GM12878 (cell line): ENCODE measurements at regions not wholly inside any gene's neighbourhood (a gene's known extent, or its start where the extent isn't known, plus 50 kb on each side); places are given as distances from the start of the nearest gene placed in this dataset.

Experiments used
- ATAC-seq: fragments of 200-7000 bp; cut with Tn5 transposase; 3 replicates; pipeline ENCODE4 v1.9.1; 2020; ENCODE audit warnings: mild to moderate bottlenecking, moderate library complexity
- BruUV-seq: library from RNA; stranded (reverse); fragments of 400-500 nt; replicated peaks from 2 replicates; lab custom pipeline; 2021; lab: Mats Ljungman, UMichigan
- CTCF ChIA-PET: fragments of 300-600 bp; sonication (Branson Sonifier 250); formaldehyde crosslinking; extraction: SDS; loops from one replicate; lab custom pipeline; 2021; ENCODE audit warnings: inconsistent platforms; lab: Yijun Ruan, JAX
- POLR2A ChIA-PET: fragments of 350-600 bp; formaldehyde crosslinking; extraction: SDS; loops from one replicate; lab custom pipeline; 2021; ENCODE audit warnings: inconsistent platforms; lab: Charles Lee
- RAD21 ChIA-PET: fragments of 300-600 bp; sonication (Branson Sonifier 250); formaldehyde crosslinking; loops from one replicate; lab custom pipeline; 2023; ENCODE audit warnings: antibody characterized with exemption; ENCODE audit not compliant: unreplicated experiment; lab: Charles Lee
- SMC1A ChIA-PET: fragments of 300-600 bp; sonication (Branson Sonifier 250); formaldehyde crosslinking; loops from one replicate; lab custom pipeline; 2023; ENCODE audit not compliant: unreplicated experiment, uncharacterized antibody; lab: Charles Lee
- DNase-seq: peaks from one replicate; pipeline ENCODE4 v3.0.0-alpha.2; 2011; ENCODE audit warnings: low read depth, low spot score
- FAIRE-seq: peaks from 3 replicates; lab custom pipeline; 2011; peaks lifted over from hg19 to GRCh38; lab: Jason Lieb, UNC
- H2AFZ ChIP-seq: 2 replicates; pipeline ENCODE4 v1.6.0; 2011; ENCODE audit warnings: low read depth, low read length, control low read depth; ENCODE audit not compliant: control insufficient read depth
- H3K27ac ChIP-seq: 2 replicates; pipeline ENCODE4 v1.5.1; 2011; ENCODE audit warnings: control low read depth; ENCODE audit not compliant: control insufficient read depth, insufficient read depth
- H3K27me3 ChIP-seq, 2 experiments: replicated peaks in 1 of 2; 2 replicates each; pipeline versions ENCODE4 v1.6.0 to v1.6.1; 2011; ENCODE audit warnings: low read length in 1 of 2; ENCODE audit not compliant: control insufficient read depth in 2 of 2, insufficient read depth in 2 of 2
- H3K36me3 ChIP-seq, 2 experiments: 2 replicates each; pipeline ENCODE4 v1.5.1; 2011; ENCODE audit warnings: low read length in 1 of 2; ENCODE audit not compliant: control insufficient read depth in 2 of 2, insufficient read depth in 2 of 2
- H3K4me1 ChIP-seq: 2 replicates; pipeline ENCODE4 v1.6.1; 2011; ENCODE audit warnings: mild to moderate bottlenecking, low read length, moderate library complexity, mixed read lengths; ENCODE audit not compliant: control insufficient read depth, insufficient read depth
- H3K4me2 ChIP-seq: 2 replicates; pipeline ENCODE4 v1.6.0; 2011; ENCODE audit warnings: control low read depth; ENCODE audit not compliant: control insufficient read depth, insufficient read depth
- H3K4me3 ChIP-seq: fragments of 200-600 bp; sonication (generic); 2 replicates; pipeline ENCODE4 v1.5.1; 2016
- H3K79me2 ChIP-seq: 2 replicates; pipeline ENCODE4 v1.6.0; 2011; ENCODE audit warnings: low read length; ENCODE audit not compliant: control insufficient read depth, insufficient read depth
- H3K9ac ChIP-seq: 2 replicates; pipeline ENCODE4 v1.8.0; 2011; ENCODE audit warnings: low read length, control low read depth, mixed read lengths; ENCODE audit not compliant: control insufficient read depth, insufficient read depth
- H3K9me3 ChIP-seq: replicated peaks from 3 replicates; pipeline ENCODE4 v1.5.1; 2011; ENCODE audit warnings: mild to moderate bottlenecking, low read length; ENCODE audit not compliant: control insufficient read depth, insufficient read depth
- H4K20me1 ChIP-seq: 2 replicates; pipeline ENCODE4 v1.6.0; 2011; ENCODE audit not compliant: control insufficient read depth, insufficient read depth
- FOXK2 ChIP-seq: fragments of 450-650 bp; IDR thresholded peaks from 2 replicates; pipeline ENCODE4 v1.6.1; 2017; ENCODE audit warnings: mild to moderate bottlenecking, moderate library complexity
- KLF5 ChIP-seq: fragments of 450-650 bp; IDR thresholded peaks from 2 replicates; pipeline ENCODE4 v1.6.1; 2014; ENCODE audit warnings: mild to moderate bottlenecking; ENCODE audit not compliant: partially characterized antibody
- NBN ChIP-seq: fragments of 450-650 bp; IDR thresholded peaks from 2 replicates; pipeline ENCODE4 v1.6.1; 2016
- NFXL1 ChIP-seq: fragments of 450-650 bp; IDR thresholded peaks from 2 replicates; pipeline ENCODE4 v1.6.1; 2017; ENCODE audit warnings: antibody characterized with exemption, mild to moderate bottlenecking, borderline replicate concordance
- POLR2A ChIP-seq: IDR thresholded peaks from 2 replicates; pipeline ENCODE4 v1.6.1; 2011; ENCODE audit warnings: low read depth, mild to moderate bottlenecking, low read length
- RELA ChIP-seq: fragments of 450-650 bp; IDR thresholded peaks from 2 replicates; pipeline ENCODE4 v1.8.0; 2014; ENCODE audit warnings: borderline replicate concordance; ENCODE audit not compliant: partially characterized antibody
- RUNX3 ChIP-seq: IDR thresholded peaks from 2 replicates; pipeline ENCODE4 v1.6.1; 2012; ENCODE audit warnings: low read length, inconsistent platforms
- SIN3A ChIP-seq: IDR thresholded peaks from 2 replicates; pipeline ENCODE4 v1.6.1; 2012; ENCODE audit warnings: low read depth, low read length, improper control_type of control experiment
- STAT1 ChIP-seq: fragments of 450-650 bp; conservative IDR thresholded peaks from 2 replicates; pipeline ENCODE4 v1.6.1; 2014; ENCODE audit warnings: antibody characterized with exemption, mild to moderate bottlenecking
- TCF12 ChIP-seq: IDR thresholded peaks from 2 replicates; pipeline ENCODE4 v1.6.1; 2011; ENCODE audit warnings: low read depth, mild to moderate bottlenecking, low read length
- TCF7 ChIP-seq: IDR thresholded peaks from 2 replicates; pipeline ENCODE4 v1.6.1; 2014; ENCODE audit warnings: antibody characterized with exemption, borderline replicate concordance
- WGBS: methylation state at CpG from one replicate; pipeline ENCODE4 v1.1.6; 2016; ENCODE audit warnings: low lambda C conversion rate; ENCODE audit not compliant: insufficient replicate concordance, insufficient coverage; ENCODE audit errors: missing lambda C conversion rate; 5-methylcytosine and 5-hydroxymethylcytosine counted together
- in situ Hi-C: fragments of 300-500 bp; cut with MboI; formaldehyde crosslinking; loops from 9 replicates; pipeline ENCODE4 v1.14.3; 2018; ENCODE audit warnings: mixed read lengths
- intact Hi-C: fragments of 100-400 bp; cut with micrococcal nuclease; formaldehyde crosslinking; loops from one replicate; pipeline ENCODE4 v1.14.2; 2022; ENCODE audit not compliant: unreplicated experiment
- TF ChIP-seq, protein P1 (sequence below): IDR thresholded peaks from 2 replicates; pipeline ENCODE4 v1.6.1; 2012; ENCODE audit warnings: mild to moderate bottlenecking, low read depth, low read length

DNA sequence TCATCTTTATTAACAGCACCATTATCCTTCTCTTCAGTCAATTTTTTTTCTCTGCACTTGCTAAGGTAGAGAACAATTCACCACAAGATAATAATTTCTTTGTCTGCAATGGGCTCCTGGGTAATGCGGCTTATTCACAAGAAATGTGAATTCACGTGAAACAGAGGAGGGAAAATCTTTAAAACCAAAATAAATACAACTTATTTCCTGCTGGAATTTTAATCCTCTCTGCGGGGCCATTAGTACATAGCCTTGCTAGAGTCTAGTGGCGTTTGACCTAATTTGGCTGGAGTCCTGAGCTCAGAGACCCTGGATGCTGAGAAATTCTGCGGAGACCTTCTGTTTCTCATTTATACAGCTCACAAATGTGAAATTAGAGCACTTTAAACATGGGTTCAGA lies 319.3 kb upstream of the MMADHC start:
- CTCF ChIA-PET = interaction anchor here (0.6 kb wide), 1 partner anchor 572 kb away, joined by 3 read pairs; no protein-coding TSS in a partner anchor
- no peaks in the 10 kb centered on the region for H3K36me3 ChIP-seq
- SMC1A ChIA-PET = interaction anchor here (1.4 to 1.5 kb wide), 2 partner anchors 9 to 11 kb away, joined by 3 to 4 read pairs; no protein-coding TSS in a partner anchor
- no peak overlapping the region for H3K27ac ChIP-seq
- FAIRE-seq (no peak), DNase-seq (no peak), ATAC-seq (no peak)
- no peak overlapping the region for H3K9ac ChIP-seq
- H3K79me2 ChIP-seq = no peaks in the 10 kb centered on the region
- H3K9me3 ChIP-seq = no peaks in the 10 kb centered on the region
- POLR2A ChIA-PET = no interaction called here
- BruUV-seq = no TSS peak
- no peak overlapping the region for H3K4me2 ChIP-seq
- H4K20me1 ChIP-seq = no peaks in the 10 kb centered on the region
- no peak for TF ChIP-seq TCF7
- no peak for TF ChIP-seq NBN
- TF ChIP-seq STAT1 = no peak
- TF ChIP-seq RUNX3 = no peak
- TF ChIP-seq TCF12 = no peak
- no peak for TF ChIP-seq NFXL1
- TF ChIP-seq SIN3A = no peak
- no peak for TF ChIP-seq RELA
- no peak for TF ChIP-seq KLF5
- no peak for TF ChIP-seq POLR2A
- no peak for TF ChIP-seq FOXK2
- TF ChIP-seq, protein P1, sequence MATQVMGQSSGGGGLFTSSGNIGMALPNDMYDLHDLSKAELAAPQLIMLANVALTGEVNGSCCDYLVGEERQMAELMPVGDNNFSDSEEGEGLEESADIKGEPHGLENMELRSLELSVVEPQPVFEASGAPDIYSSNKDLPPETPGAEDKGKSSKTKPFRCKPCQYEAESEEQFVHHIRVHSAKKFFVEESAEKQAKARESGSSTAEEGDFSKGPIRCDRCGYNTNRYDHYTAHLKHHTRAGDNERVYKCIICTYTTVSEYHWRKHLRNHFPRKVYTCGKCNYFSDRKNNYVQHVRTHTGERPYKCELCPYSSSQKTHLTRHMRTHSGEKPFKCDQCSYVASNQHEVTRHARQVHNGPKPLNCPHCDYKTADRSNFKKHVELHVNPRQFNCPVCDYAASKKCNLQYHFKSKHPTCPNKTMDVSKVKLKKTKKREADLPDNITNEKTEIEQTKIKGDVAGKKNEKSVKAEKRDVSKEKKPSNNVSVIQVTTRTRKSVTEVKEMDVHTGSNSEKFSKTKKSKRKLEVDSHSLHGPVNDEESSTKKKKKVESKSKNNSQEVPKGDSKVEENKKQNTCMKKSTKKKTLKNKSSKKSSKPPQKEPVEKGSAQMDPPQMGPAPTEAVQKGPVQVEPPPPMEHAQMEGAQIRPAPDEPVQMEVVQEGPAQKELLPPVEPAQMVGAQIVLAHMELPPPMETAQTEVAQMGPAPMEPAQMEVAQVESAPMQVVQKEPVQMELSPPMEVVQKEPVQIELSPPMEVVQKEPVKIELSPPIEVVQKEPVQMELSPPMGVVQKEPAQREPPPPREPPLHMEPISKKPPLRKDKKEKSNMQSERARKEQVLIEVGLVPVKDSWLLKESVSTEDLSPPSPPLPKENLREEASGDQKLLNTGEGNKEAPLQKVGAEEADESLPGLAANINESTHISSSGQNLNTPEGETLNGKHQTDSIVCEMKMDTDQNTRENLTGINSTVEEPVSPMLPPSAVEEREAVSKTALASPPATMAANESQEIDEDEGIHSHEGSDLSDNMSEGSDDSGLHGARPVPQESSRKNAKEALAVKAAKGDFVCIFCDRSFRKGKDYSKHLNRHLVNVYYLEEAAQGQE = no peak
- RAD21 ChIA-PET = no interaction called here
- intact Hi-C loops (no loop called here), in situ Hi-C loops (no loop called here)
- 27% methylated on average over 5 of the region's 5 CpGs for WGBS
- no peaks in the 10 kb centered on the region for H3K4me1 ChIP-seq
- H3K4me3 ChIP-seq = no peak overlapping the region
- no peak overlapping the region for H2AFZ ChIP-seq
- H3K27me3 ChIP-seq = no peaks in the 10 kb centered on the region
